Astrocyte of the spinal cord (primary cell): ENCODE measurements at regions not wholly inside any gene's neighbourhood (a gene's known extent, or its start where the extent isn't known, plus 50 kb on each side); places are given as distances from the start of the nearest gene placed in this dataset.

ENCODE experiments used
- DNase-seq: peaks from one replicate; pipeline ENCODE4 v3.0.0; 2011; ENCODE audit warnings: low read depth, low spot score
- H3K4me3 ChIP-seq: 2 replicates; pipeline ENCODE4 v1.5.1; 2011; ENCODE audit warnings: low read depth, mild to moderate bottlenecking, low read length, moderate library complexity
- CTCF ChIP-seq: IDR thresholded peaks from 2 replicates; pipeline ENCODE4 v1.5.1; 2012; ENCODE audit warnings: low read depth, mild to moderate bottlenecking, low read length, inconsistent platforms
- in situ Hi-C: cut with HindIII; loops from 2 replicates; pipeline ENCODE4 v1.10.0; 2017; ENCODE audit warnings: low sequenced_read_pairs

DNA sequence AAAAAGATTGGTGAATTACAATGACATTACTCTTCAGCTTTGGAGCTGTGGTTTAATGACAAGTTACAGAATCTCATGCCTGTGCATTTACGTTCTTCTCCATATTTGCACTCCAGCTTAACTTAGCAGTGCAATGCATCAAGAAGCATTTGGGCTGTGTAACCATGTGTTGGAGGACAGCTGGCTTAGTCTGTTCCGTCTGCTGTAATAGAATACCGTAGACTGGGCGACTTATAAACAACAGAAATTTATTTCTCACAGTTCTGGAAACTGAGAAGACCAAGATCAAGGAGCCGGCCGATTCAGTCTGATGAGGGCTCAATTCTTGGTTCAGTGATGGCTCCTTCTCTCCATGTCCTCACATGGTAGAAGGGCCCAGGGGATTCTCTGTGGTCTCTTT, 943.5 kb downstream of the BCL11B start:
- in situ Hi-C loops, result no loop called here
- TF ChIP-seq CTCF, result no peak
- H3K4me3 ChIP-seq, result no peak overlapping the region
- no peak for DNase-seq

- H3K4me3 ChIP-seq, result no peak overlapping the region
- TF ChIP-seq CTCF, result no peak
- DNase-seq, result no peak
- in situ Hi-C loops, result no loop called here
Measured at GRCh38 chr14:98334186-98334585, 937.8 kb downstream of the BCL11B start.

- no peak for TF ChIP-seq CTCF
- no peak overlapping the region for H3K4me3 ChIP-seq
- no peak for DNase-seq
- in situ Hi-C loops, result no loop called here
Measured at GRCh38 chr14:98341211-98341610, 930.8 kb downstream of the BCL11B start.

DNA sequence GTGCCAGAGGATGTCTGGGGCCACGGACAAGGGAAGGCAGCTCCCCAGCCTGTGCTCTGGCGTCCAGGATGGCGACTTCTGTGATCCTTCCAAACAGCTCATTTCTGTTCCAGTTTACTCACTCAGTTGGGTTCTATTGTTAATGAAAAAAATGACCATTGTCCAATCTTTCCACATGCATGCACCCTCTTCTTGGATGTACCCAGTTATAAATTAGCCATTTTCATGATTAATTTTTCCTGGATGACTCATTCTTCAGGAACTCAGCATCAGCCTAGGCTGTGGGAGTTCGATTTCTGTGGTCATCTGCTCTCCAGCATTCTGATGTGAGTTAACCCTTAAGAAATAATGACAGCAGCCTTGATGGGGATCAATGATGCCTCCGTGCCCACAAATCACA, 926.8 kb downstream of the BCL11B start:
- H3K4me3 ChIP-seq, result no peak overlapping the region
- in situ Hi-C loops, result no loop called here
- peak; percentile 19 for DNase-seq
- TF ChIP-seq CTCF, result no peak

DNA sequence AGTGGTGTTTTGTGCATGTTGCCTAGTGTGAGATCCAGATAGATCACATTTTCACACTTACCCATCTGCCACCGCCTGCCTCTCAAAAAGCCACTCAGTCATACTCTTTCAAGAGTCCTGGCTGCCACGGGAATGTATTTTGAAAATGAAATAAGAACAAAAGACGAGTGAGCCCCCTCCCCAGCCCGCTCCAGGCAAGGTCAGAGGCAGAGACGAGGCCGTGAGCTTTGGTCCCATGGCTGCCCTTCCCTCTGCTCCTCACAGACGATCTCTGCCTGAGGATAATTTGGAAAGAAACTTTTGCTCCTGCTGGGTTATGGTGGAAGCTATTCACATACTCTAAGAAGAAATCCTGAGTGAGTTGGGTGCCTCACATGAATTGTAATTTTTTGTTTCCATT, 924.3 kb downstream of the BCL11B start:
- in situ Hi-C loops, result no loop called here
- DNase-seq, result no peak
- H3K4me3 ChIP-seq, result no peak overlapping the region
- no peak for TF ChIP-seq CTCF

DNA sequence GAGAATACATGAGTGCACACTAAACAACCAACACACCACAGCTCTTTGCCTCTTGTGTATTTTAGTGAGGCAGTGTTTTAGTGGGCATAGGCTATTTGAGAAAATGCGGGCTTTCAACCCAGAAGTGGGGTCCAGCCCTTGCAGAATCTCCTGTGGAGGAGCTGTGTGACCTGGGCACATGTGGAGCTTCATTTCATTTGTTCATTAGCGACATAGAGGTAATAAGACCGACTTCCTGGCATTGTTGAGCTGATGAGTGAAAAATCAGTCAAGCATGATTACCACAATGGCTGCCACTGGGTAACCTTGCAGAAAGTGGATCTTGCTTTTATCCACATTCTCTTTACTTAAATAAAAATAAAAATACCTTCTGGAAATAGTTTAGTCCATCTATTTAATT, 923.5 kb downstream of the BCL11B start:
- no peak for DNase-seq
- H3K4me3 ChIP-seq, result no peak overlapping the region
- no peak for TF ChIP-seq CTCF
- in situ Hi-C loops, result no loop called here

GRCh38 chr14:98350213-98350612, 921.8 kb downstream of the BCL11B start:
- in situ Hi-C loops, result no loop called here
- H3K4me3 ChIP-seq, result no peak overlapping the region
- no peak for DNase-seq
- no peak for TF ChIP-seq CTCF
